Activated CD8-positive, alpha-beta memory T cell treated with anti-CD3 and anti-CD28 coated beads for 36 hours (primary cell): ENCODE measurements at regions not wholly inside any gene's neighbourhood (a gene's known extent, or its start where the extent isn't known, plus 50 kb on each side); places are given as distances from the start of the nearest gene placed in this dataset.
"Not testable (repeated sequence)": the region's sequence is repeated elsewhere in the genome, so short reads cannot be mapped to it uniquely, and the experiment has no call there.

Experiments
- CTCF ChIA-PET: fragments of 350-600 bp; sonication (Branson Sonifier 250); formaldehyde crosslinking; loops from one replicate; lab custom pipeline; 2021; ENCODE audit warnings: antibody characterized with exemption; lab: Charles Lee
- POLR2A ChIA-PET: fragments of 350-600 bp; sonication (Branson Sonifier 250); formaldehyde crosslinking; loops from one replicate; lab custom pipeline; 2021; ENCODE audit warnings: antibody characterized with exemption; lab: Charles Lee

GRCh38 chr11:31967404-31968130 is 123.3 kb upstream of the RCN1 start:
- CTCF ChIA-PET = interaction anchor here (3.9 kb wide), 1 partner anchor 10 kb away, joined by 16 read pairs; no protein-coding TSS in a partner anchor
- POLR2A ChIA-PET = no interaction called here

- POLR2A ChIA-PET = no interaction called here
- CTCF ChIA-PET = interaction anchor here (3.9 kb wide), 1 partner anchor 9 kb away, joined by 16 read pairs; no protein-coding TSS in a partner anchor
Observed at GRCh38 chr11:31966846-31967245, 124.0 kb upstream of the RCN1 start.

GRCh38 chr11:31964181-31964580 is 126.7 kb upstream of the RCN1 start:
- CTCF ChIA-PET = no interaction called here

GRCh38 chr11:31960126-31960525 is 130.7 kb upstream of the RCN1 start:
- POLR2A ChIA-PET = no interaction called here
- CTCF ChIA-PET = no interaction called here

More at GRCh38 chr11:31964181-31964580, 126.7 kb upstream of the RCN1 start:
- POLR2A ChIA-PET = no interaction called here

GRCh38 chr11:31959716-31960115 is 131.2 kb upstream of the RCN1 start:
- POLR2A ChIA-PET = no interaction called here
- CTCF ChIA-PET = interaction anchor here (3.4 kb wide), 1 partner anchor 8 kb away, joined by 16 read pairs; no protein-coding TSS in a partner anchor

GRCh38 chr11:31958076-31958735 is 132.7 kb upstream of the RCN1 start:
- POLR2A ChIA-PET = no interaction called here
- CTCF ChIA-PET = interaction anchor here (0.9 to 3.4 kb wide), 4 partner anchors 9 to 88 kb away, joined by 3 to 16 read pairs (median 4); no protein-coding TSS in a partner anchor

- ChIA-PET CTCF (interaction anchor here (0.6 to 3.4 kb wide), 5 partner anchors 9 to 440 kb away, joined by 3 to 16 read pairs (median 3); no protein-coding TSS in a partner anchor), POLR2A (no interaction called here)
Observed at GRCh38 chr11:31957674-31958073, 133.2 kb upstream of the RCN1 start.

- ChIA-PET CTCF (interaction anchor here (3.4 kb wide), 1 partner anchor 12 kb away, joined by 16 read pairs; no protein-coding TSS in a partner anchor), POLR2A (no interaction called here)
Observed at GRCh38 chr11:31956310-31956709, 134.6 kb upstream of the RCN1 start.

GRCh38 chr11:31955838-31956237 is 135.0 kb upstream of the RCN1 start:
- CTCF ChIA-PET = no interaction called here
- POLR2A ChIA-PET = no interaction called here

- CTCF ChIA-PET = no interaction called here
- POLR2A ChIA-PET = no interaction called here
Observed at GRCh38 chr11:31953803-31954327, 137.0 kb upstream of the RCN1 start.

- POLR2A ChIA-PET = not testable (repeated sequence)
- CTCF ChIA-PET = interaction anchor here (1.9 kb wide), 1 partner anchor 8 kb away, joined by 4 read pairs; no protein-coding TSS in a partner anchor
Observed at GRCh38 chr11:31949733-31950200, 138.6 kb upstream of the PAX6 start.

GRCh38 chr11:31947051-31947450 is 135.9 kb upstream of the PAX6 start:
- ChIA-PET CTCF (no interaction called here), POLR2A (no interaction called here)

GRCh38 chr11:31943056-31943780 is 132.1 kb upstream of the PAX6 start:
- POLR2A ChIA-PET = no interaction called here
- CTCF ChIA-PET = no interaction called here

GRCh38 chr11:31940371-31941037 is 129.4 kb upstream of the PAX6 start:
- ChIA-PET CTCF (no interaction called here), POLR2A (no interaction called here)

GRCh38 chr11:31939004-31939403 is 127.9 kb upstream of the PAX6 start:
- POLR2A ChIA-PET = no interaction called here
- CTCF ChIA-PET = no interaction called here

- ChIA-PET CTCF (no interaction called here), POLR2A (no interaction called here)
Observed at GRCh38 chr11:31936312-31936711, 125.2 kb upstream of the PAX6 start.

- CTCF ChIA-PET = no interaction called here
- POLR2A ChIA-PET = no interaction called here
Observed at GRCh38 chr11:31932879-31933278, 121.8 kb upstream of the PAX6 start.

- POLR2A ChIA-PET = no interaction called here
- CTCF ChIA-PET = no interaction called here
Observed at GRCh38 chr11:31927982-31928381, 116.9 kb upstream of the PAX6 start.
